ENCODE measurements at regions not wholly inside any gene's neighbourhood (a gene's known extent, or its start where the extent isn't known, plus 50 kb on each side); places are given as distances from the start of the nearest gene placed in this dataset.

GRCh38 chr22:46074771-46075551 lies 75.4 kb upstream of the PPARA start:
- Histone ChIP-seq H4K20me1 (ENCODE audit: insufficient read depth, low read length) (peaks cover 42% of the 10 kb centered on the region), H3K4me3 (ENCODE audit: low read length) (no peak overlapping the region), H3K4me2 (ENCODE audit: low read length) (no peak overlapping the region; the same call in 1 of the 2 replicates), H3K9me3 (ENCODE audit: insufficient read depth, low read length) (no peaks in the 10 kb centered on the region), H3K4me1 (ENCODE audit: low read length) (peaks cover 19% of the 10 kb centered on the region), H3K9ac (ENCODE audit: low read length) (no peak overlapping the region), H3K79me2 (ENCODE audit: low read length) (peaks cover 89% of the 10 kb centered on the region), H2AFZ (ENCODE audit: low read depth, low read length) (no peak overlapping the region), H3K27me3 (ENCODE audit: low read depth, low read length) (no peaks in the 10 kb centered on the region), H3K36me3 (replicated peaks; ENCODE audit: low read depth, low read length) (peaks cover 7% of the 10 kb centered on the region), H3K27ac (ENCODE audit: low read length) (no peak overlapping the region)
- no peak for TF ChIP-seq CTCF (IDR thresholded peaks at IDR 0.05; ENCODE audit: low read depth, low read length)
- no peak for TF ChIP-seq EZH2phosphoT487 (IDR thresholded peaks at IDR 0.05; ENCODE audit: low read depth)

GRCh38 chr22:46075764-46076531 lies 74.4 kb upstream of the PPARA start:
- TF ChIP-seq CTCF (IDR thresholded peaks at IDR 0.05; ENCODE audit: low read depth, low read length): no peak
- H3K27me3 ChIP-seq (ENCODE audit: low read depth, low read length): no peaks in the 10 kb centered on the region
- no peak overlapping the region for H2AFZ ChIP-seq (ENCODE audit: low read depth, low read length)
- H3K9ac ChIP-seq (ENCODE audit: low read length): no peak overlapping the region
- peaks cover 90% of the 10 kb centered on the region for H3K79me2 ChIP-seq (ENCODE audit: low read length)
- H3K27ac ChIP-seq (ENCODE audit: low read length): no peak overlapping the region
- H3K4me2 ChIP-seq (ENCODE audit: low read length): no peak overlapping the region
- H3K4me1 ChIP-seq (ENCODE audit: low read length): peaks cover 19% of the 10 kb centered on the region
- no peak overlapping the region for H3K4me3 ChIP-seq (ENCODE audit: low read length)
- H3K9me3 ChIP-seq (ENCODE audit: insufficient read depth, low read length): no peaks in the 10 kb centered on the region
- H4K20me1 ChIP-seq (ENCODE audit: insufficient read depth, low read length): peaks cover 42% of the 10 kb centered on the region
- H3K36me3 ChIP-seq (replicated peaks; ENCODE audit: low read depth, low read length): peaks cover 7% of the 10 kb centered on the region

- Histone ChIP-seq H3K9me3 (ENCODE audit: insufficient read depth, low read length) (no peaks in the 10 kb centered on the region), H3K4me3 (ENCODE audit: low read length) (no peak overlapping the region), H4K20me1 (ENCODE audit: insufficient read depth, low read length) (peaks cover 42% of the 10 kb centered on the region), H3K4me2 (ENCODE audit: low read length) (no peak overlapping the region), H3K27ac (ENCODE audit: low read length) (no peak overlapping the region), H3K27me3 (ENCODE audit: low read depth, low read length) (no peaks in the 10 kb centered on the region), H3K9ac (ENCODE audit: low read length) (no peak overlapping the region), H2AFZ (ENCODE audit: low read depth, low read length) (no peak overlapping the region), H3K36me3 (replicated peaks; ENCODE audit: low read depth, low read length) (peaks cover 7% of the 10 kb centered on the region), H3K79me2 (ENCODE audit: low read length) (peaks cover 98% of the 10 kb centered on the region), H3K4me1 (ENCODE audit: low read length) (peaks cover 19% of the 10 kb centered on the region)
- TF ChIP-seq CTCF (IDR thresholded peaks at IDR 0.05; ENCODE audit: low read depth, low read length) (no peak), EZH2phosphoT487 (IDR thresholded peaks at IDR 0.05; ENCODE audit: low read depth) (no peak)
Measured at GRCh38 chr22:46076651-46077339, 73.5 kb upstream of the PPARA start.

GRCh38 chr22:46077669-46078099 lies 72.6 kb upstream of the PPARA start:
- Histone ChIP-seq H3K79me2 (ENCODE audit: low read length) (peaks cover 95% of the 10 kb centered on the region), H3K9me3 (ENCODE audit: insufficient read depth, low read length) (no peaks in the 10 kb centered on the region), H3K4me3 (ENCODE audit: low read length) (no peak overlapping the region), H3K36me3 (replicated peaks; ENCODE audit: low read depth, low read length) (peaks cover 7% of the 10 kb centered on the region), H3K27ac (ENCODE audit: low read length) (no peak overlapping the region), H2AFZ (ENCODE audit: low read depth, low read length) (no peak overlapping the region), H3K4me2 (ENCODE audit: low read length) (no peak overlapping the region), H3K4me1 (ENCODE audit: low read length) (peaks cover 19% of the 10 kb centered on the region), H3K27me3 (ENCODE audit: low read depth, low read length) (no peaks in the 10 kb centered on the region), H3K9ac (ENCODE audit: low read length) (no peak overlapping the region), H4K20me1 (ENCODE audit: insufficient read depth, low read length) (peaks cover 42% of the 10 kb centered on the region)
- TF ChIP-seq EZH2phosphoT487 (IDR thresholded peaks at IDR 0.05; ENCODE audit: low read depth): no peak
